ENCODE measurements at regions not wholly inside any gene's neighbourhood (a gene's known extent, or its start where the extent isn't known, plus 50 kb on each side); places are given as distances from the start of the nearest gene placed in this dataset.

- TF ChIP-seq CTCF (IDR thresholded peaks at IDR 0.05; ENCODE audit: insufficient read depth, low read length, poor library complexity, severe bottlenecking) (no peak), EZH2phosphoT487 (conservative IDR thresholded peaks at IDR 0.05; ENCODE audit: low read length) (no peak)
Observed at GRCh38 chr9:85479305-85479704, 262.4 kb downstream of the AGTPBP1 start.
